ENCODE measurements at regions not wholly inside any gene's neighbourhood (a gene's known extent, or its start where the extent isn't known, plus 50 kb on each side); places are given as distances from the start of the nearest gene placed in this dataset.

GRCh38 chr13:55777612-55778011 lies 1363.1 kb upstream of the PRR20A start:
- DNase-seq, result no peak
- Histone ChIP-seq H3K27me3 (no peaks in the 10 kb centered on the region), H3K27ac (no peak overlapping the region), H3K4me3 (no peak overlapping the region), H3K9me3 (no peaks in the 10 kb centered on the region), H3K4me1 (no peaks in the 10 kb centered on the region), H3K36me3 (no peaks in the 10 kb centered on the region)
- TF ChIP-seq POLR2A (IDR thresholded peaks at IDR 0.05), result no peak
- no peak for TF ChIP-seq POLR2AphosphoS5 (IDR thresholded peaks at IDR 0.05)
- TF ChIP-seq EP300 (IDR thresholded peaks at IDR 0.05), result no peak
- TF ChIP-seq CTCF (IDR thresholded peaks at IDR 0.05), result no peak
- intact Hi-C loops (cut with DNase I), result no loop called here
- WGBS, 2 donors, result 83 to 92% methylated on average over 2 of the region's 2 CpGs

- 67 to 79% methylated on average over 1 of the region's 1 CpG for WGBS, 2 donors
- H3K4me3 ChIP-seq, result no peak overlapping the region
- no peak for TF ChIP-seq EP300 (IDR thresholded peaks at IDR 0.05)
- no peak for TF ChIP-seq POLR2A (IDR thresholded peaks at IDR 0.05)
- no peak for TF ChIP-seq CTCF (IDR thresholded peaks at IDR 0.05)
- no peak for TF ChIP-seq POLR2AphosphoS5 (IDR thresholded peaks at IDR 0.05)
- intact Hi-C loops (cut with DNase I), result no loop called here
- no peaks in the 10 kb centered on the region for H3K36me3 ChIP-seq
- no peak for DNase-seq
- H3K27ac ChIP-seq, result no peak overlapping the region
- H3K4me1 ChIP-seq, result no peaks in the 10 kb centered on the region
- H3K27me3 ChIP-seq, result no peaks in the 10 kb centered on the region
- peaks cover 0 to 4% (median 0%) of the 10 kb centered on the region in 4 donors for H3K9me3 ChIP-seq
Observed at GRCh38 chr13:55783841-55784240, 1356.9 kb upstream of the PRR20A start.

GRCh38 chr13:55788548-55788947 lies 1352.2 kb upstream of the PRR20A start:
- Histone ChIP-seq H3K9me3 (peaks cover 0 to 4% (median 0%) of the 10 kb centered on the region in 4 donors), H3K27ac (no peak overlapping the region), H3K4me3 (no peak overlapping the region), H3K4me1 (no peaks in the 10 kb centered on the region), H3K36me3 (no peaks in the 10 kb centered on the region), H3K27me3 (no peaks in the 10 kb centered on the region)
- TF ChIP-seq POLR2AphosphoS5 (IDR thresholded peaks at IDR 0.05) (no peak), CTCF (IDR thresholded peaks at IDR 0.05) (no peak), EP300 (IDR thresholded peaks at IDR 0.05) (no peak), POLR2A (IDR thresholded peaks at IDR 0.05) (no peak)
- no peak for DNase-seq
- 94 to 96% methylated on average over 1 of the region's 1 CpG for WGBS, 2 donors
- intact Hi-C loops (cut with DNase I), result no loop called here

- intact Hi-C loops (cut with DNase I), result no loop called here
- WGBS, 2 donors, result 79 to 87% methylated on average over 3 of the region's 3 CpGs
Observed at GRCh38 chr13:55792544-55793193, 1348.0 kb upstream of the PRR20A start.

More at GRCh38 chr13:55792544-55793193, 1348.0 kb upstream of the PRR20A start:
- H3K4me3 ChIP-seq, result no peak overlapping the region
- no peak for DNase-seq
- TF ChIP-seq POLR2AphosphoS5 (IDR thresholded peaks at IDR 0.05) (no peak), EP300 (IDR thresholded peaks at IDR 0.05) (no peak), POLR2A (IDR thresholded peaks at IDR 0.05) (no peak), CTCF (IDR thresholded peaks at IDR 0.05) (no peak)
- no peak overlapping the region for H3K27ac ChIP-seq
- no peaks in the 10 kb centered on the region for H3K36me3 ChIP-seq
- H3K27me3 ChIP-seq, result no peaks in the 10 kb centered on the region
- no peaks in the 10 kb centered on the region for H3K4me1 ChIP-seq
- peaks cover 0 to 4% (median 0%) of the 10 kb centered on the region in 4 donors for H3K9me3 ChIP-seq

Measured in sigmoid colon (tissue), 6 donors.